Mucosa of rectum (tissue), 2 donors: ENCODE measurements at regions not wholly inside any gene's neighbourhood (a gene's known extent, or its start where the extent isn't known, plus 50 kb on each side); places are given as distances from the start of the nearest gene placed in this dataset.

ENCODE experiments used
- H3K27ac ChIP-seq, 2 donors: one replicate each; pipeline ENCODE4 v1.7.0; 2013; ENCODE audit warnings: inconsistent platforms in 2 of 2, low read depth in 2 of 2, low read length in 2 of 2
- H3K27me3 ChIP-seq, 2 donors: one replicate each; pipeline ENCODE4 v1.7.0; 2013; ENCODE audit warnings: low read length in 2 of 2; ENCODE audit not compliant: control insufficient read depth in 2 of 2, insufficient read depth in 2 of 2
- H3K36me3 ChIP-seq, 2 donors: one replicate each; pipeline ENCODE4 v1.7.0; 2013; ENCODE audit warnings: low read length in 2 of 2; ENCODE audit not compliant: control insufficient read depth in 2 of 2, insufficient read depth in 2 of 2
- H3K4me1 ChIP-seq, 2 donors: one replicate each; pipeline ENCODE4 v1.7.0; 2013; ENCODE audit warnings: low read length in 2 of 2, mild to moderate bottlenecking in 1 of 2; ENCODE audit not compliant: control insufficient read depth in 2 of 2, insufficient read depth in 2 of 2
- H3K4me3 ChIP-seq, 2 donors: one replicate each; pipeline ENCODE4 v1.7.0; 2013; ENCODE audit warnings: low read length in 2 of 2
- H3K9ac ChIP-seq, 2 donors: one replicate each; pipeline ENCODE4 v1.7.0; 2013; ENCODE audit warnings: low read length in 2 of 2, low read depth in 1 of 2, mild to moderate bottlenecking in 1 of 2
- H3K9me3 ChIP-seq, 2 donors: one replicate each; pipeline ENCODE4 v1.7.0; 2013; ENCODE audit warnings: low read length in 2 of 2; ENCODE audit not compliant: control insufficient read depth in 2 of 2
- donor health status: healthy.
- donor health status: Normal muscosa, but diverticular disease.

GRCh38 chr3:152778022-152778421 is 56.9 kb upstream of the P2RY1 start:
- no peaks in the 10 kb centered on the region for H3K27me3 ChIP-seq
- no peak overlapping the region for H3K27ac ChIP-seq
- no peaks in the 10 kb centered on the region for H3K9me3 ChIP-seq
- H3K9ac ChIP-seq: no peak overlapping the region
- no peaks in the 10 kb centered on the region for H3K4me1 ChIP-seq
- H3K4me3 ChIP-seq: no peak overlapping the region
- H3K36me3 ChIP-seq: no peaks in the 10 kb centered on the region

DNA sequence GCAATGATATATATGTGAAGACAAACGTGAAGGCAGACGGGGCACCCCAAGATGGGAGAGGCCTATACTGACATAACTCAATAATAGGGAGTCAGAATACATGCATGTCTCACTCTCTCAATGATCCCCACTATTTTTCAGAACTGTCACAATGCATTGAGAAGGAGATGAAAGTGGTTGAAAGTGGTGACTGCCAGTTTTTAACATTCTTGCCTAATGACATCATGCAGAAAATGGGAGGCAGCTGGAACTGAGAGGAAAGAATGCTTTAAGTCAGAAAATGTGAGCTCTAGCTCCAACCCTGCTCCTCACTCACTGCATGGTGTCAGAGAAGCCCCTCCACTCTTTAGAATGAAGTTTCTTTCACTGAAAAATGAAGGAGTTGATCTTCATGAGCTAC is 55.3 kb upstream of the P2RY1 start:
- H3K9me3 ChIP-seq: no peaks in the 10 kb centered on the region
- H3K36me3 ChIP-seq: no peaks in the 10 kb centered on the region
- H3K27ac ChIP-seq: no peak overlapping the region
- no peaks in the 10 kb centered on the region for H3K27me3 ChIP-seq
- no peak overlapping the region for H3K9ac ChIP-seq
- no peak overlapping the region for H3K4me3 ChIP-seq
- H3K4me1 ChIP-seq: no peaks in the 10 kb centered on the region

GRCh38 chr3:152780553-152780952 is 54.4 kb upstream of the P2RY1 start:
- Histone ChIP-seq H3K9ac (no peak overlapping the region), H3K9me3 (no peaks in the 10 kb centered on the region), H3K27me3 (no peaks in the 10 kb centered on the region), H3K4me1 (no peaks in the 10 kb centered on the region), H3K4me3 (no peak overlapping the region), H3K27ac (no peak overlapping the region), H3K36me3 (no peaks in the 10 kb centered on the region)

GRCh38 chr3:152785051-152785450 is 49.9 kb upstream of the P2RY1 start:
- no peaks in the 10 kb centered on the region for H3K9me3 ChIP-seq
- H3K27me3 ChIP-seq: no peaks in the 10 kb centered on the region
- no peak overlapping the region for H3K9ac ChIP-seq
- H3K27ac ChIP-seq: no peak overlapping the region
- H3K4me3 ChIP-seq: no peak overlapping the region
- H3K4me1 ChIP-seq: no peaks in the 10 kb centered on the region
- H3K36me3 ChIP-seq: no peaks in the 10 kb centered on the region
